HFF-Myc (cell line): ENCODE measurements at regions not wholly inside any gene's neighbourhood (a gene's known extent, or its start where the extent isn't known, plus 50 kb on each side); places are given as distances from the start of the nearest gene placed in this dataset.

Source experiments
- DNase-seq: peaks from one replicate; pipeline ENCODE4 v3.0.0-alpha.2; 2011; ENCODE audit warnings: low read depth; ENCODE audit errors: extremely low read depth
- H3K4me3 ChIP-seq: replicated peaks from 2 replicates; pipeline ENCODE4 v1.5.1; 2011; ENCODE audit warnings: low read depth, mild to moderate bottlenecking, control low read depth, low read length
- TF ChIP-seq, protein P1 (sequence below): IDR thresholded peaks from 2 replicates; pipeline ENCODE4 v1.5.1; 2012; ENCODE audit warnings: mild to moderate bottlenecking, low read depth, low read length, control low read depth; ENCODE audit errors: missing control alignments

GRCh38 chr18:73927496-73927895 is 220.1 kb downstream of the FBXO15 start:
- TF ChIP-seq, protein P1, sequence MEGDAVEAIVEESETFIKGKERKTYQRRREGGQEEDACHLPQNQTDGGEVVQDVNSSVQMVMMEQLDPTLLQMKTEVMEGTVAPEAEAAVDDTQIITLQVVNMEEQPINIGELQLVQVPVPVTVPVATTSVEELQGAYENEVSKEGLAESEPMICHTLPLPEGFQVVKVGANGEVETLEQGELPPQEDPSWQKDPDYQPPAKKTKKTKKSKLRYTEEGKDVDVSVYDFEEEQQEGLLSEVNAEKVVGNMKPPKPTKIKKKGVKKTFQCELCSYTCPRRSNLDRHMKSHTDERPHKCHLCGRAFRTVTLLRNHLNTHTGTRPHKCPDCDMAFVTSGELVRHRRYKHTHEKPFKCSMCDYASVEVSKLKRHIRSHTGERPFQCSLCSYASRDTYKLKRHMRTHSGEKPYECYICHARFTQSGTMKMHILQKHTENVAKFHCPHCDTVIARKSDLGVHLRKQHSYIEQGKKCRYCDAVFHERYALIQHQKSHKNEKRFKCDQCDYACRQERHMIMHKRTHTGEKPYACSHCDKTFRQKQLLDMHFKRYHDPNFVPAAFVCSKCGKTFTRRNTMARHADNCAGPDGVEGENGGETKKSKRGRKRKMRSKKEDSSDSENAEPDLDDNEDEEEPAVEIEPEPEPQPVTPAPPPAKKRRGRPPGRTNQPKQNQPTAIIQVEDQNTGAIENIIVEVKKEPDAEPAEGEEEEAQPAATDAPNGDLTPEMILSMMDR: no peak
- DNase-seq: no peak
- H3K4me3 ChIP-seq: no peak overlapping the region

GRCh38 chr18:73924836-73925235 is 222.8 kb downstream of the FBXO15 start:
- H3K4me3 ChIP-seq: no peak overlapping the region
- TF ChIP-seq, protein P1: no peak
- DNase-seq: no peak

- no peak for DNase-seq
- H3K4me3 ChIP-seq: no peak overlapping the region
- TF ChIP-seq, protein P1: no peak
Observed at GRCh38 chr18:73924307-73924706, 223.3 kb downstream of the FBXO15 start.

DNA sequence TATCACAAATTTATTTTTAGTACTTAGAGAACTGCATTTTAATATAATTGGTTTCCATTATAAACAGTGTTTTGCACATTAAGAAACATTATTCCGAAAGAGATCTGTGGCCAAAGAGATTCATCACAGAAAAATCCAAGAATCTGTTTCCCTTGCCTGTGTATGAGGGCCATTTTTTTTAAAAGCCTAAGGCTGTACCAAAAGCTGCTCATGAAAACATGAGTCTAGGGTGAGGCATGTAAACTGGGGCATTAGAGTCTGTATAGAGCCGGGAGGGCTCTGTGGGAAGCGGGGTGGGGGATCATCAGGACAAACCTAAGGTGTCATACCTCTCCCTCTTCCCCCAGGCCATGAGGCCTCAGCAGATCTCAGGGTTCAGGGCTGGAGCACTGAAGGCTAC is 223.8 kb downstream of the FBXO15 start:
- no peak for DNase-seq
- no peak overlapping the region for H3K4me3 ChIP-seq
- TF ChIP-seq, protein P1: no peak

- no peak for DNase-seq
- no peak overlapping the region for H3K4me3 ChIP-seq
- TF ChIP-seq, protein P1: no peak
Observed at GRCh38 chr18:73920033-73920432, 227.6 kb downstream of the FBXO15 start.

- TF ChIP-seq, protein P1: no peak
- no peak overlapping the region for H3K4me3 ChIP-seq
- DNase-seq: no peak
Observed at GRCh38 chr18:73918816-73919215, 228.8 kb downstream of the FBXO15 start.

- no peak overlapping the region for H3K4me3 ChIP-seq
- DNase-seq: no peak
- TF ChIP-seq, protein P1: no peak
Observed at GRCh38 chr18:73917046-73917445, 230.6 kb downstream of the FBXO15 start.
